ENCODE measurements at regions not wholly inside any gene's neighbourhood (a gene's known extent, or its start where the extent isn't known, plus 50 kb on each side); places are given as distances from the start of the nearest gene placed in this dataset.

DNA sequence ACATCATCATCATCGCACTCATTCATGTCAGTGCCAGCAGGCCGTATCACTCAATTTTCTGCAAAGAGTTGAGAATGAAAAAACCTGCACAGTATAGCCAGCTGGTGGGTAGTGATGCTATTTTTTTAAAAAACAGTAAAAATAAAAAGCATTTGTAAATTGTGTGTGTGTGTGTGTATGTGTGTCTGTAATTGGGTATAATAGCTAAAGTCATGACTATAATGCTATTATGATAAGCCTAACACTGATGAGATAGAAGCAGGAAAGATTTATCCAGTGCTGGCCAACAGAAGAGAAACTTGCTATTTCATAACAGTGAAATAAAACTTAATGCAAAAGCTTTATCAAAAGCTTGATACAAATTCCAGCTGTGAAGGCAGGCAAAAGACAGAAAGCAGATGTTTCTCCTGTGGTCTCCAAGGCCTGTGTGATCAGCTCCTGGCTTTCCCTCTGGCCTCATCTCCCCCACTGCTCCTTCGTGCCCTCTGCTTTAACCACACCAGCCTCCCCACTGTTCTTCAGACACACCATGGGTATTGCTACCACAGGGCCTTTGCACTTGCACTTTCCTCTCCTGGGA, 206.2 kb upstream of the IRX5 start:
- DNase-seq (ENCODE audit: low spot score): no peak

- DNase-seq (ENCODE audit: low spot score): no peak
These were observed 208.4 kb upstream of the IRX5 start for GRCh38 chr16:54722210-54722676.

DNA sequence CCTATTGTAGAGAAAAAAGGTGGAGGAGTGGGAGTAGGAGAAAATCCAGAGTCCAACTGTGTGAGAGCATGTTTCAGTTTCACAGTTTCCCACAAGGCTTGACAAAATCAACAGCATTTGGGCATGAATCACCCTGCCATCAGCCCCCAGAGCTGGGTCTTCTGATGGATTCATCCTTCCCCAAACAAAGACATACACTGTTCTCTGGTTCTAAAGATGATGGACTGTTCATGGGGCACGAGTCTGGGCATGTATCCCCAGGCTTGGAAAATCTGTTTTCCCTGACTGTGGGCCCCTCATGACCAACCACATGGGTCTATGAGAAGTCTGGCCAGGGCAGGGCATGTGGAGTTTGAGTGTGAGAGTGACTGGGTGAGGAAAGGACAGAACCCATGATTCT, 210.4 kb upstream of the IRX5 start:
- DNase-seq (ENCODE audit: low spot score): no peak

- DNase-seq (ENCODE audit: low spot score): no peak
These were observed 211.0 kb upstream of the IRX5 start for GRCh38 chr16:54719624-54720023.

- no peak for DNase-seq (ENCODE audit: low spot score)
These were observed 212.3 kb upstream of the IRX5 start for GRCh38 chr16:54718376-54718775.

DNA sequence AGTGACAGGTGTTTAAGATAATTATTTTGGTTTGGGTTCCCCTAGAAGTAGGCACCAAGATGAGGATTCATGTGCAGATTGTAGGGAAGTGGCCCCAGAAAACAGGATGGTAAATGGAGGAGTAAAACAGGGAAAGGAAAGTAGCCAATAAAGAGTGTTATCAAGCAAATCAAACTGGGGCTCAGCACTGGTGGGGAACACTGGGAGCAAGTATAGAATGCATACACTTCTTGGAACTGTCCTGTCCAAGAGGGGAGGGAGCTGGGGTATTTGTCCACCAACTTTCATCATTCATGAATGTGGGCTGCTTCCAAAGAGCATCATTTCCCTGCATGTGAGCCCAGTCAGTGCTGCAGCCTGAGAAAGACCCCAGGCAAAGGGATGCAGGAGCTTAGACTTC, 215.7 kb upstream of the IRX5 start:
- no peak for DNase-seq (ENCODE audit: low spot score)

DNA sequence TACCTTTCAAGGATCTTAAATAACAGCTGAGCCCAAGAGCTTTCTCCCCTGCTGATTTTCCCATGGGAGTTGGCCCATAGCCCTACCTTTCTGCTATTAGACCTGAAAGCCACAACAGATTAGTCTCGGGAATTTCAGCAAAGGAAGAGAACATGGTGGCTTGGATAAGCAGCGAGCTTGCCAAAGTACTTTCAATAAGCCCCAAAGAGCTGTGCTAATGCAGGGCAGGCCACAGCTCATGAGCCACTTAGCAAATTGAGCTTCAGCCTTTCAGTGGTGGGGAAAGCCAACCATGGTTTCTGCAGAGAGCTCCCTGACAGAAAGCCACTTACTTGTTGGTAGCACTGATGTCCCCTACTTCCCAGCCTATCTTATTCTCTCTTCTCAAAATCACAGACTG, 217.8 kb upstream of the IRX5 start:
- no peak for DNase-seq (ENCODE audit: low spot score)

- no peak for DNase-seq (ENCODE audit: low spot score)
These were observed 222.9 kb upstream of the IRX5 start for GRCh38 chr16:54707813-54708212.

GRCh38 chr16:54706406-54706805, 224.3 kb upstream of the IRX5 start:
- no peak for DNase-seq (ENCODE audit: low spot score)

- DNase-seq (ENCODE audit: low spot score): no peak
These were observed 227.3 kb upstream of the IRX5 start for GRCh38 chr16:54703339-54703738.

- no peak for DNase-seq (ENCODE audit: low spot score)
These were observed 231.0 kb upstream of the IRX5 start for GRCh38 chr16:54699656-54700055.

GRCh38 chr16:54697677-54698076, 233.0 kb upstream of the IRX5 start:
- no peak for DNase-seq (ENCODE audit: low spot score)

DNA sequence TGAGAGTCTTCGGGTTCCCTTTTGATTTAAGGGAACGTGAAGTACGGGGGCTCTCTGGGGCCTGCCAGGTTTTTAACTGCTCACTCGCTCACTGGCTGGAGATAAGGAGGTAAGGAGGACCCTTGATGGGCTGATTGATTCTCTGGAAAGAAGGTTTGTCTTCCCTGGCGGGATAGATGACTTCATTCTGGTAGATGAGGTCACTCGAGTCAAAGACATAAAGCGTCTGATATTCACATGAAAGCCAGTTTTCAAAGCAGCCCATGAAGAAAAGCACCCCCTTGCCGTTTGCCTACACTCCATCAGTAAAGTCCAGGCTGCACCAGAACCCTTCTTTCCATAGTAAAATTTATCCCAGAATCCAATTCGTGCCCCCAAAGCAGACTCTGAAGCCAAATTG, 233.7 kb upstream of the IRX5 start:
- no peak for DNase-seq (ENCODE audit: low spot score)

- no peak for DNase-seq (ENCODE audit: low spot score)
These were observed 234.1 kb upstream of the IRX5 start for GRCh38 chr16:54696522-54696921.

- no peak for DNase-seq (ENCODE audit: low spot score)
These were observed 236.0 kb upstream of the IRX5 start for GRCh38 chr16:54694651-54695050.

- no peak for DNase-seq (ENCODE audit: low spot score)
These were observed 236.8 kb upstream of the IRX5 start for GRCh38 chr16:54693864-54694263.

DNA sequence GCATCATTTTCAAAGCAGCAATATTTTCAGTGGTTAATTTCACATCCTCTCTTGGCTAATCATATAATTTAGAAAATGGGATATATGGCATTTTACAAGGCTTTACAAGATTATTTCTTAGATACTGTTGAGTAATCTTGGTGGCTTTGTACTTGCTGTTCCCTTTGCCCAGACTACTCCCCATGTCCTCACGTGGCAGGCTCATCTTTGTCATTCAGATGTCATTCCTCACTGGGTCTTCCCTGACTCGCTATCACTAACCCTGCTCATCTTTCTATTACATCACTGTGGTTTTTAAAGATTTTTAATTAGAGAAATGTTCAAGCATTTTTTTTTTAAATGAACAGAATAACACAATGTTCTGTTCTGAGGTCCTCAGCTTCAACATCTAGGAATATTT, 240.0 kb upstream of the IRX5 start:
- DNase-seq (ENCODE audit: low spot score): no peak

GRCh38 chr16:54690306-54690705, 240.4 kb upstream of the IRX5 start:
- no peak for DNase-seq (ENCODE audit: low spot score)

DNA sequence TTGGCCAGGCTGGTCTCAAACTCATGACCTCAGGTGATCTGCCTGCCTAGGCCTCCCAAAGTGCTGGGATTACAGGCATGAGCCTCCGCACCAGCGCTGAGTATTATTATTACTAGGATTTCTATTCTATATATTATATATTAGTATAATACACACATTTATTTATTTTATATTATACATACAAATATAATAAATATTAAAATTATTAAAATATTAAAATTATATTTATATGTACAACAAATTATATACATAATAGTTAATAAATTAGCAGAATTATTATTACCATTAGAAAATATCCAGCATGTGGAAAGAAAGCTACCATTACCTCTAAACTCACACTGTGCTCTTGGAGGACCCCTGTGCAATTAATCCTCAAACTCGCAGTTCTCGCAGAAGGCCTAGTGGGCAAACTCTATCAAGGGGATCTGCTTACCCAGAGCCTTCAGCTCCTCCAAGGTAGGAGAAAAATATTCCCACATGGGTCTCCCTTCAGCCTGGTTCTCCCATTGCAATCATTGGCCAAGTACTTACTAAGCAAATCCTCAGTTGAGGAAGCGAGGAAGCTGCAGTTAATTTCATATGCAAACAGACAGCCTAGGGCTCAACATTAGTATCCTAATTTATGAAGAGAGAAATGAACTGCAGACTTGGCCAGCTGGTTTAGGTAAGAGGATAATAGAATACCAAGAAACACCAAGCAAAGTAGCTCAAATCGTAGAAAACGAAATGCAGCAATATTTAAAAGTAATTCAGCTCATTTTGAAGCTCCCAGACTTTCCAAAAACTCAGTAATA, 241.4 kb upstream of the IRX5 start:
- DNase-seq (ENCODE audit: low spot score): no peak

GRCh38 chr16:54688339-54688738, 242.3 kb upstream of the IRX5 start:
- no peak for DNase-seq (ENCODE audit: low spot score)

- no peak for DNase-seq (ENCODE audit: low spot score)
These were observed 243.4 kb upstream of the IRX5 start for GRCh38 chr16:54687043-54687899.

DNA sequence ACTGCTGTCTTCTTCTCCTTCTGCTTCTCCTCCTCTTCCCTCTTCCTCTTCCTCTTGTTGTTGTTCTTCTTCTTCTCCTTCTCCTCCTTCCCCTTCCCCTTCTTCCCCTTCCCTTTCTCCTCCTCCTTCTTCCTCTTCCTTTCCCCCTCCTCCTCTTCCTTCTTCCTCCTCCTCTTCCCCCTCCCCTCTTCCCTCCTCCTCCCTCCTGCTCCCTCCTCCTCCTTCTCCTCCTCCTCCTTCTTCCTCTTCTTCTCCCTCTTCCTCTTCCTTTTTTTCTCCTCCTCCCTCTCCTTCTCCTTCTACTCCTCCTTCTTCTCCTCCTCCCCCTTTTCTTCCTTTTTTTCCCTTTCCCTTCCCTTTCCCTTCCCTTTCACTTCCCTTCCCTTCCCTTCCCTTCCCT, 245.0 kb upstream of the IRX5 start:
- DNase-seq (ENCODE audit: low spot score): no peak

DNA sequence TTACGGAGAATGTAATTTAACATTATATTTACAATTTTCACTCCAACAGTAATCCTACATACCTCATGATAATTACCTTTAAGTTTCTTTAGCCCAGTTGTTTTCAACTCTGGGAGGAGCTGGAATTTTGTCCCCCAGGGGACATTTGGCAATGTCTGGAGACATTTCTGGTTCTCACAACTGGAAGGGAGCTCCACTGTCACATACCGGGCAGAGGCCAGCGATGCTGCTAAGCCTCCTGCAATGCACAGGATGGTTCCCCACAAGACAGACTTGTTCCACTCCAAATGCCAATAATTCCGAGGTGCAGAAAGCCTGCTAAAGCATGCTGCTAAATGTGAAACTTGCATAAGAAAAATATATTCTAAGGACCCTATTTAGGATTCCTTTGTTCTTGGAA, 251.1 kb upstream of the IRX5 start:
- DNase-seq (ENCODE audit: low spot score): no peak

Measured in kidney tubule cell (primary cell).